GM12873 (cell line): ENCODE measurements at regions not wholly inside any gene's neighbourhood (a gene's known extent, or its start where the extent isn't known, plus 50 kb on each side); places are given as distances from the start of the nearest gene placed in this dataset.

ENCODE experiments used
- CTCF ChIP-seq: IDR thresholded peaks from 2 replicates; pipeline ENCODE4 v1.5.1; 2012; ENCODE audit warnings: low read depth, mild to moderate bottlenecking, moderate library complexity, low read length, control low read depth; ENCODE audit not compliant: insufficient read depth; ENCODE audit errors: missing control alignments

- TF ChIP-seq CTCF: no peak
Measured at GRCh38 chr11:134675983-134676382, 263.9 kb upstream of the B3GAT1 start.

GRCh38 chr11:134674974-134675373, 262.9 kb upstream of the B3GAT1 start:
- no peak for TF ChIP-seq CTCF

GRCh38 chr11:134670961-134671370, 258.9 kb upstream of the B3GAT1 start:
- TF ChIP-seq CTCF: no peak

GRCh38 chr11:134670247-134670782, 258.3 kb upstream of the B3GAT1 start:
- no peak for TF ChIP-seq CTCF

- no peak for TF ChIP-seq CTCF
Measured at GRCh38 chr11:134669796-134670195, 257.8 kb upstream of the B3GAT1 start.

- no peak for TF ChIP-seq CTCF
Measured at GRCh38 chr11:134668796-134669195, 256.8 kb upstream of the B3GAT1 start.

- no peak for TF ChIP-seq CTCF
Measured at GRCh38 chr11:134668076-134668475, 256.0 kb upstream of the B3GAT1 start.

- TF ChIP-seq CTCF: no peak
Measured at GRCh38 chr11:134667505-134667904, 255.5 kb upstream of the B3GAT1 start.
